HG03280 (cell line): ENCODE measurements at regions not wholly inside any gene's neighbourhood (a gene's known extent, or its start where the extent isn't known, plus 50 kb on each side); places are given as distances from the start of the nearest gene placed in this dataset.

ENCODE experiments used
- ATAC-seq: cut with Tn5 transposase; IDR thresholded peaks from one replicate; pipeline ENCODE4 v1.9.1; 2021; ENCODE audit warnings: mild to moderate bottlenecking, moderate library complexity; ENCODE audit not compliant: unreplicated experiment

DNA sequence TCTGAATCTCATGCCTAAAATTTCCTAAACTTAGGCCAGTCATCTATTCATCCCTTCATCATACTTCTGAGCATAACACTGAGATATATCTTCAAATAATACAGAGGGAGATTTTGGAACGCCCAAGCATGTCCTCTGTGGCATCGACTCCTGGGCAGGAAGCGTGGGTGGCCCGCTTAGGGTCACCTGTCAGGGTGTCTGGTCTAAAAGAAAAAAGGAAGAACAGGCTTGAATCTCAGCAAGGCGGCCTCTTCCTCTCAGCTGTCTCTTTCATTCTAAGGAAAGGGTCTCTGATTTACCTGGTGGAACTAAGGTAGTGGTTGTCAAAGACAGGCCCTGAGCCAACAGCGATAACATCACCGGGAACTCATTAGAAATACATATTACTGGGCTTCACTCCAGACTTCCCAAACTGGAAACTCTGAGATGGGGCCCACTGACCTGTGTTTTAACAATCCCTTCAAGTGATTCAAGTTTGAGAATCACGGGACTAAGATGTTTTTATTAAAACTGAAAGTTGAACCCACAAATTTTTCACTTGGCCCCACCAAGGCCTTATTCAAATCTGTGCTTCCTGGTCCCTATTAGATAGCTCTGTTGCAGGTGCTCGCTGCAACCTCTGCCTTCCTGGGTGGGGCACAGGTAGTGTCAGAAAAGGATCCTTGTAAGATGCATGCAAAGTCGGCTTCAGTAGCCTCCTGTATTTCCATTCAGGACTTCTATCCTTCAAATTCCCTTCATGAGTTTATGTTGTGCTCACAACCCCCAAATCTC lies 162.3 kb upstream of the CCDC68 start:
- no peak for ATAC-seq

DNA sequence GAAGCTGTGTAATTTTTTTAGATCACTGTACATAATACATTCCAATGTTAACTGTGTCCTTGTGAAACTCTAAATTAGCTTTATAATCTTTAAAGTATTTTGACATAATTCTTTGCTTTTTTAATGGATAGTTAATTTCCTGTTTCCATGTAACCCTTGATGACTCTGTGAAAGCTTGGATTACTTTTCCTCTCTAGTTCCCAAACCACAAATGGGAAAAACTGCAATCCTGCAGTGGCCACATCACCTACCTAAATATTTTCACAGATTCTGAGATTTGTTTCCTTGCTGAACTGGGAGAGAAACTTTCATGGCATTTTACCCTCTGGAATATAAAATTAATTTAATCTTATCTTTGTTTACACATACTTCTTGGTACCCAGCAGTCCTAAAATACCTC lies 161.6 kb upstream of the CCDC68 start:
- no peak for ATAC-seq

DNA sequence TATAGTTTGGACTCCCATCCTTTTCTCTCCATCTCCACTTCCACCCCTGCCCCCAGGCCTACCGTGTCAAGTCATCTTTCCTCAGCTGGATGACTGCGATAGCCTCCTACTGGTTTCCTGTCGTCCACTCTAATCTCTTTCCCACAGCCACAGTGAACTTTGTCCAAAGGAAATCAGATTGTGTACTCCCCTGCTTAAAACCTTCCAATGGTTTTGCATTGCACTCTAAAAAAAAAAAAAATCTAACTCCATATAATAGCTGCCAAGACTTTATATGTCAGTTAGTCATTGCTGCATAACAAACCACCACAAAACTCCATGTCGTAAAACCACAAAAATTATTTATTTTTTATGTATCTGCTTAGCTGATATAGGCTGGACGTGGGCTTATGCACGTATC lies 160.2 kb upstream of the CCDC68 start:
- no peak for ATAC-seq

DNA sequence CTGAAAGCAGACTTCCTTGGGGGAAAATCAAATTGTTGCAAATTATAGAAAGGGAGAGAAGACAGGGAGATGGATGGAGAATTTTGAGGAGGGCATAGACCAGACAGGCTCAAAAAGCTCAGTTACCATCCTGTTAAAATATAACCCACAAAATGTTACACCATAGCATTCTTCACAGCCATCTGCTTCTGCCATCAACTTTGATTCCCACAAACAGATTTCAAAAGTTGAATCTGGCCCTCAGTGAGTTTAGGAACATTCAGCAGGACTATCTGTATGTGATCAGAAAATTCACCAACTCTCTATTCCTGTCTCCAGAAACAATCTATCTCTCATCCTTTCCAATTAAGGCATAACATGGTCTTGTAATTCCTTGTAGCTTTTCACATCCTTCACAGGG lies 159.8 kb upstream of the CCDC68 start:
- no peak for ATAC-seq

DNA sequence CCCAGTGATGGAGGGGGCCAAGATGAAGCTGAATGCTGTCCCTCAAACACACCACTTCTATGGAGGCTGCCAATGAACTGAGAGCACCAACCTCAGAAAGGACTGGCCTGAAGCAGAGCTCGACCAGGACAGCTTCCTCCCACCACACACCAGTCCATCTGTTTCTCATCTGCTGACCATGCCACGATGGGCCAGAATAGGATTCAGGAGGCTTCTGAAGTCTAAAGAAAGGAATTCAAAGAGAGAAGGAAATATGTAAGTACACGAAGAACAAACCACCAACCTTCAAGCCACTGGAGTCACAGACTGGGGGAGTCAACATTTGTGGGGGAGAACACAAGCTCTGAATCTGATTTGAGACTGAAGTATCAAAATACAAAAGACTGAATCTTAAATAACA lies 157.6 kb upstream of the CCDC68 start:
- ATAC-seq: no peak

DNA sequence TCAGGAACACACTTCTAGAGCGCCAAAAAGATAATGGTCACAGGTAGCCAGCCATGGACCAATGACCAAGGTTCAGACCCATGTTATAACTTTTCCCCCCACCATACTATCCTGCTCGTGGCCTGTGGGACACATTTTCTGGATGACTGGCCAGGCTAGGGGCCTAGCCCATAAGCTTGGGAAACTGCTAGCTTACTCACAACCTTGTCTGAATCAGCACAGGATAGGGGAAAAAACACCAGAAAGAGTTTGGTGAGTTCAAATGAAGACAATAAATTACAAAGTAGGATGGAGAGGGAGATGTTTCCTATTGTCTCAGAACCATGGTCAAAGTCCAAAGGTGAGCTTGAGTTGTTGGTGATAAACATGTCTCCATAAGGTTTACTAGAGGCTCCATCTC lies 156.3 kb upstream of the CCDC68 start:
- no peak for ATAC-seq

DNA sequence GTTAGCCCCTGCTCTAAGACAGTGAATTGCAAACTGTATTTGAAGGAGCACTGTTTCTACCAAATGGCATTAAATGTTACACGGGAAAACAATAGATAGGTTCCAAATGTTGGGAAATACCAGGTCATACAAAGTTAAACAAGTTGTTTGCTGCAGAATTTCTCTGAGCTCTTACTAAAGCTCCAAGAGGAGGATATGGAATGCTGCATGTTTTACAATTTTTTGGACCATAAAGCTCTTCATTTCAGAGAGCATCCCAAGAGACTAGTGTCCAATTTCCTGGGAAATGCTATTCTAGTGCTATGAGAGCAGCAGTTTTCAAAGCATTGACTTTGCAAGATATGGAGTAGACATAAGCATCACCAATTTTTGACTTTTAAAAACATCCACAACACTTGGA lies 155.6 kb upstream of the CCDC68 start:
- ATAC-seq: no peak

DNA sequence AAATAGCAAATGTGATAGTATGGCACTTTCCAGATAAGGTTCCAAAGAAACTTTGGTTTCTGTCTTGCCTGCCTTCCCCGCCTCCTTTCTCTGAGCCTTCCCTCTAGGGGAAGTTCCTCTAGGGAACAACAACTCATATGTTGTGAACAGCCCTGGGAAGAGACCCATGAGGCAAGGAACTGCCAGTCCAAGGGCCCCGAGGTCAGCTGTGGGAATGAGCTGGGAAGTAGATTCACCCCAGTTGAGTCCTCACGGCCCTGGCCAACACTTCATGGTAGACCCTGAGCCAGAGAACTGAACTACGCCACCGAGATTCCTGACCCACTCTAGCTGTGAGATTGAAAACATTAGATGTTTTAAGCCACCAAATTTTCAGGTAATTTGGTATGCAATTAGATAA lies 154.5 kb upstream of the CCDC68 start:
- ATAC-seq: no peak

DNA sequence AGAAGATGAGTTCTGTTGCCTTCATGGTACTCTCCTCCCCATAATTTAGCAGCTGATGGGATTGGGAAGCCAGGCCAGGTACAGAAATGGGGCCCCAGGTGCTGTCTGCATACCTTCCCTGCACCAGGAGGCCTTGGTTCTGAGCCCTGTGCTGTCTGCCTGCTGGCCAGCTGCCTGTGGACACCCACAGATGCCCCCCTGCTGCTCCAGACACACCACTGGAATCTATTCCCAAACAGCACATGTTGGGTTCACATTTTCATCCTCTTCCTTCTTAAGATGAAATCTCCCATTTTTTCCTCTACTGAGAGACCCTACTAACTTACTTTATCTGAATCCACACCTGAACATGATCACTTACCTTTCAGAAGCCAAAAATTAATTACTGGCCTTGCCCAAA lies 152.0 kb upstream of the CCDC68 start:
- no peak for ATAC-seq

DNA sequence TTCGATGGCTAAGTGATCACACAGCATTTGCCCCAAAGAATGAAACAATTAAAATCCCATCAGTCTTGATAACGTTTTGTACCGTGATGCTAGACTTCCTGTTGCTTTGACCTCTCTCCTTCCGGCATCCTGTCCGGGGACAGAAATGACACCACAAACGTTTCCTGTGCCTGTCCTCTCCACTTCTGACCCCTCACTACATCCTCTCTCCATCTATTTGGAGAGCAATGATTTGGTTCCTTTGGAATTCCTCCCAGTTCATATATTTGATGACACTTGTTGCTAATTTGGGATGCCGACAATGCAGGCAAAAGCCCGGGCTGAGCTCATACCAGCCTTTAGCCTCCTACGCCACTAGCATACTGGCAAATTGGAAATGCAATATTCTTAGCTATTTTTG lies 151.2 kb upstream of the CCDC68 start:
- ATAC-seq: no peak

DNA sequence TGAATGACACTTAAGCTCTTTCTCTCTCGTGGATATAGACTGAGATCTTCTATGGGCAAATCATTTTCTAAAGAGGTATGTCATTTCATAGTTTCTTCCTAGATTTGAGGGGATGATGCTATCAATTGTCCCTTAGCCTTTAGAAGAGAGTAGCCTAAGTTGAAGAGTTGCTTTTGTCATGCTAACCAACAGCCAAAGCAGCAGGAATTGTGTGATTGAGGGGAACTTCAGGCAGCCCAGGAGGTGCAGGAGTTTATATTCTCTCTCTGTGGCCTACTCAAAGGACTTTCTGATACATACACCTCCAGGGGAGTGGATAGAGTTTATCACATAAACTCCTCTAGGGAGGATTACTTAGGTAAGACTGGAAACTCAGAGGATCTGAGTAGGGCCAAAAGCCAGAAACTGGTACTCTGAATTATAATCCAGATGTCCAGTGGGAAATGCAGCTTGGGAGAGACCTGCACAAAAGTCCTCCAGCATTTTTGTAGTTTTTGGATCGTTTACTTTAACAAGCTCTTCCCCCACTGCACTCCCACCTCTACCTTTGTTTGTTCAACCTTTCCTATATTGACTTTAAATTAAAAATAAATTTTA lies 150.7 kb upstream of the CCDC68 start:
- no peak for ATAC-seq

DNA sequence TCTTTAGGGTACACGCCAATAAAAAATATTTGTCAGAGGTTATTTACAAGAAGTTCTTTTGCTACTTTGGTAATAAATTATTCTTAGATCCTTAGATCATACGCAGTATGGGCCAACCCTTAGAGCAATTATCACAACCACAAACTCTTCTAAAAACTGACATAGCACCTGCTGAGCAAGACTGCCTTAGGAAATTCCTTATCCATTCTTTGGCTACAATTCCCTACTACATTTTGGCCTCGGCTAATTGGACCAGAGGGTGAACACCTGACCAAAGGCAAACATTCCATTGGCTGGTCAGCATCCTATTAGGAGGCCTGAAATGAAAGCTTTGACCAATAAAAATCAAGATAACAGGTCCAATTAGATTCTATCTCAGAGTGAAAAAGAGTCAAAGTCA lies 147.6 kb upstream of the CCDC68 start:
- ATAC-seq: no peak

DNA sequence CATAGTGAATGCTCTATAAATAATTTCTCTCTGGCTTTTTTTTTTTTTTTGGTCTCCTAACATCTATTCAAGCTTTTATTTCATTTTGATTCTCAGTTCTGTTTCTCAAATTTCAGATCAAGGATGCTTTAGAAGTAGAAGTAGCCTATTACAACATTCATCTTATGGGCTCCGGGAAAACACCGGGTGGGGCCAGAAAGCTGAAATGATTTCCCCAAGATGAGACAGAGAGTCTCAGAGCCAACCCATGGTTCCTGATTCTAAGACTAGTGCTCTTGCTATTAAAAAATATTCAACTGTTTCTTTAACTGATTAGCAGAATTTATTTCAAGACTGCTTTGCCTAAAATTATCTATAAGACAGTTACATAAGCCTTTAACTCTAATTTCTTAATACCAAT lies 147.2 kb upstream of the CCDC68 start:
- ATAC-seq: no peak

DNA sequence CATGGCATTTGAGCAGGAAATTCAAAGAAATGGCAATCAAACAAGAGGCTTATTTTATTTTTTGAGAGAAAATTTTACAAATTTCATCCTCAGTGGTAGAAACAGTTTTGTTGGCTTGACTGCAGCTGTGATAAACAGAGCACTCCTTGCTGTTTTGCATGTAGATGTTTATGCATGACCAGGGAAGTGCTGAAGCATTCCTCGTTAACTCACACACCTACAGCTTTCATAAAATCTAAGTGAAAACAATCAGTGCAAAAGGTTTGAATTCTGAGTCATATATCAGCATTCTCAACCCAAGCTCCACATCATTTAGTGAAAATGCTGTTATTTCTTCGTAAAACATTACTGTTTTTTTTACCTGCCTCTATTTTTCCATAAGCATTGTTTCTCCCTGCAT lies 146.6 kb upstream of the CCDC68 start:
- ATAC-seq: no peak

DNA sequence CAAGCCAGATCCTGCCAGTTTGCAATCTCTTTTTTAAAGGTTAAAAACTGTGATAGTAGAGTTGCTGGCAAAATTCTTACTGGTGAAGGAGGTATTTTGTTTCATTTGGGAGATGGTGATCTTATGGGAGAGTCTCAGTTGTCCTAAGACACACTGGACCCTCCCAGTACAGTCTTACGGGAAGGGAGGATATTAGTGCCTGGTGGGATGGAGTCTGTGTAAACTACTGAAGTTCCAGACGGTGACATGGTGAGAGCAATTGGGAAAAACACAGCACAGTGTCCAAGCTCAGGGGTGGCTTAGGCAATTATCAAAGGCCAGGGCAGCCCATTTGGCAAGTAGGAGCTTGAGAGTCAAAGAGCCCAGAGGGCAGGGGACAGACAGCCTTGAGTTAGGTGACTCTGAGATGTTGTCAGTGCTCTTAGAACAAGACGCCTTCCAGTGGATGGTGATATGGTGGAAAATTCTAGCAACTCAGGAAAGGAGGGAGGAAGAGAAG lies 143.7 kb upstream of the CCDC68 start:
- no peak for ATAC-seq

DNA sequence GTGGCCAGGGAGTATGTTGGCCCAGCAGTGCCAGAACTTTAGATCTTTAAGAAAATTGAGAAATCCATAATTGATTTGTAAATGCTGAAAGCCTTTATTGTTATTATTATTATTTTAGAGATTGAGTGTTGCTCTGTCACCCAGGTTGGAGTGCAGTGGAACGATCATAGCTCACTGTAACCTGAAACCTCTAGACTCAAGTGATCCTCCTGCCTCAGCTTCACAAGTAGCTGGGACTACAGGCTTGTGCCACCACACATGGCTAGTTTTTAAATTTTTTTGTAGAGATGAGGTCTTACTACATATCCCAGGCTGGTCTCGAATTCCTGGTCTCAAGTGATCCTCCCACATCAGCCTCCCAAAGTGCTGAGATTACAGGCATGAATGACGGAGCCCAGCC lies 143.2 kb upstream of the CCDC68 start:
- ATAC-seq: no peak

DNA sequence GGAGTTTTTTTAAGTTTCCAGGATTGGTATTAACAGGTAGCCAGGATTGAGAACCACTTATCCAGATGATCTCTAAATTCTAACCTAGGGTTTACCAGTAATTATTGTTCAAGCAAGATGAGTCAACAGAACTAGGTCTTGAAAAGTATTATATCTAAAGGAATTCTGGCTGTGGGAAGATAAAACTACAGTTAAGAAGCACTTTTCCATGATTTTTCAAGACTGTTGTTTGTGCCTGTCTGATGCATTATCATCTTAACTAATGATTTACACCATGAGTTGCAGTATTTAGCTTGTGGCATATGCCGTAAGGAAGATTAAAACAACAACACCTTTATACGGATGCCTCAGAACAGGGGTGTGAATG lies 142.2 kb upstream of the CCDC68 start:
- no peak for ATAC-seq

DNA sequence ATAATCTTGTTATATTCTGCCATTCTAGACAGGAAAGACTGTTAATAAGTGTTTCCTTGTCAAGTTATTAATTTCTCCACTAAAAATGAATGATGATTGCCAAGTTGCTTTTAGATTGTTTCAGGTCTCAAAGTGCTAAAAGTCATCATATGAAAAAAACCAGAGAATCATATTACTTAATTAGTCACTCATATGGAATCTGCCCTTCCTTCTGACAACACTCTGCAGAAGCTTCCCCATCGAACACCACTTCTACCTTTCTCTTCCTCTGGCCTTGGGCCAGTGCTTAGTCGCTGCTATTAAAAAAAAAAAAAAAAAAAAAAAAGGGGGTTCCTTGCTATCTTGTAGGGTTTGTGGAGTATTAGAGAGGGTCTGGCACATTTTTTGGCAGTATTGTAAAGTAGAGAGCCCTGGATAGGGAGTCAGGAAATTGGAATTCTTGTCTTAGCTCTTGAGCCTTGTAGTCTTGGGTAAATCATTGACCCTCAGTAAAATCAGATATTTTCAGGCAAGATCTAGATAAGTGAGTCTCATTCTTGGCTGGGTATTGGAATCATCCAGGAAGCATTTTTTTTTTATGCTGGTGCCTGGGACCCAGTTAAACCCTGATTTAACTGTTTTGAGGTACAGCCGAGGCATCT lies 141.7 kb upstream of the CCDC68 start:
- ATAC-seq: no peak

DNA sequence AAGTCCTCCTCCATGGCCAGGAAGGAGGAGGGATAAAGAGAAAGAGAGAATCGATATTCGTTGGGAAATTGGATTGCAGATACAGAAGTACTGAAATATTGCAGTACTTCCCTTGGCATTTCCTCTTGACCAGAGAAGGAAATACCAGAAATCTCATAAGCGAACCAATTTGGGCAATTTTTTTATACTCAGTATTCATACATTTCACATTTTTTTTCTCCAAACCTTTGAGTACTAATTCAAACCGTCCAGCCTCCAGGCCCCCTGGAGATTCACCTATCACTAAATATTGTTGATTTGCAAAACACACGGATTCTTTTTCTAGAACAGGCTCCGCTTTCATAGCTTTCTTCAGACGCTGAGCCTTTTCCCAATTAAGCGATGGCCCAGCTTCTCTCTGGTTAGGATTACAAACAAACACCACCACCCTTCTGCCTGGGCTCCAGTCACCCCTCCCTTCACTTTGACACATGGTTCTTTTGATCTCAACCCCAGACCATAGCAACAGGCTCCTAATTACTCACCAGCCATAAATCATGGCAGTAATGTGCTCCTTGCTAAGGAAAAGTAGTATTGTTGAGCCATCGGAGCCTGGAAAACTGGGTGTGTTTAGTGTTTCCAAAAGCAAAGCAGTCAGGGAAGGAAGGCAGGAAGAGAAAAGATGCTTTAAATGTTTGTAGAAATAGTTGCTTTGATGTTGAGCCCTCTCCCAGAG lies 138.4 kb upstream of the CCDC68 start:
- ATAC-seq: no peak

DNA sequence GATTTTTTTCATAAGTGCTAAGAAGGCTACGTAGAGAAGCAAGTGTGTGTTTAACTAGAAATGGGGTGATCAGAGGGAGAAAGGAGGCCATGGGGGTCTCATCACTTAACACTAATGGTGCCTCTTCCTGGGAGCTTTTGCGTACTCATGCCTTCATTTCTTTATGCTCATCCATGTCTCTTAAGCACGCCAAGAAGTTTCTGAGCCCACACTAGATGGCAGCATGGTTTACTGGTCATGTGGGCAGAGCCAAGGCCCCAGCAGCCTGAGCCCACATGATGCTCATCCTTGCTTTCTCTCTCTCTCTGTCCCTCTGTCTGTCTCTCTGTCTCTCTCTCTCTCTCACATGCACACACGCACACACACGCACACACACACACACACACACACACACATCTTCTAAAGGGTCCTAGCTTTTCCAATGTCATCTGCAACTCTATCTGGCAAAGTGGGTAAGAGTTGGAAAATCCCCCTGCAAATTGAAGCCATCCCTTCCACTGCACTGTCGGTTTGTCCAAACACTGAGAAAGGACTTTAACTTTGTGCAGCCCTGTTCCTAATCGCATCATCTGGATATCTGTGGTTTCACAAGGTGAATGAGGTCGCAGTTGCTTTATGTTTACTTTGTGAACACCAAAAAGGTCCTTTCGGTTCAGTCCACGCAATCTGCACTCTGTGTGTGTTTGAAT lies 137.1 kb upstream of the CCDC68 start:
- peak; percentile 55 for ATAC-seq

DNA sequence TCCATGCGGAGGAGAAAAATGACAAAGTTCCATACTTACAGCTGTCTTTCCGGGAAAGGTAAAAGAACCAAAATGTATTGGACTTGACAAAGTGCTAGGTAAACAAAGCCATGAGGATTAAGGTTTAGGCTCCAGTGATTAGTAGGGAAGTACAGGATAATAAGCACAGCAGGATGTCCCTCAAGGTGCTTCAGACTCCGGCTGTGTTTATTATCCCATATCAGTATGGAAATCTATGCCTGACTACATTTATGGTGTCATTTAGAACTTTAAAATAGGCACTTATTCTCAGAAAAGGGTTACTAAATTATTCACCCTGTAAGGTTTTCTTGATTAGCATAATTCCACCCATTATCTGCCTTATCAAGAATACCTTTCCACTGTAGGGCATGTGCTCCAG lies 136.3 kb upstream of the CCDC68 start:
- no peak for ATAC-seq
